Mesenchymal stem cell (in vitro differentiated cells and primary cell): ENCODE measurements at regions not wholly inside any gene's neighbourhood (a gene's known extent, or its start where the extent isn't known, plus 50 kb on each side); places are given as distances from the start of the nearest gene placed in this dataset.
A peak's percentile ranks its signal among the peaks of the same experiment; 100 is the strongest.

ENCODE experiments used
- DNase-seq: peaks from one replicate; pipeline ENCODE4 v3.0.0-alpha.2; 2013
- H2AFZ ChIP-seq: one replicate; pipeline ENCODE4 v1.6.1; 2013; ENCODE audit warnings: low read depth, mild to moderate bottlenecking, control low read depth, inconsistent platforms, low read length, moderate library complexity
- H2AK5ac ChIP-seq: 2 replicates; pipeline ENCODE4 v1.6.1; 2013; ENCODE audit warnings: low read length, moderate library complexity, mild to moderate bottlenecking, inconsistent platforms; ENCODE audit not compliant: severe bottlenecking
- H2BK120ac ChIP-seq: one replicate; pipeline ENCODE4 v1.6.1; 2013; ENCODE audit warnings: low read depth, mild to moderate bottlenecking, inconsistent platforms, low read length, moderate library complexity
- H2BK12ac ChIP-seq, 2 experiments: one replicate each; pipeline ENCODE4 v1.6.1; 2013; ENCODE audit warnings: inconsistent platforms in 2 of 2, low read length in 2 of 2, mild to moderate bottlenecking in 2 of 2, moderate library complexity in 2 of 2, control low read depth in 1 of 2
- H2BK15ac ChIP-seq: one replicate; pipeline ENCODE4 v1.6.1; 2013; ENCODE audit warnings: mild to moderate bottlenecking, low read depth, inconsistent platforms; ENCODE audit not compliant: poor library complexity, severe bottlenecking
- H2BK5ac ChIP-seq: 2 replicates; pipeline ENCODE4 v1.6.1; 2013; ENCODE audit warnings: low read depth, mild to moderate bottlenecking, low read length, control low read depth, inconsistent platforms; ENCODE audit not compliant: poor library complexity, severe bottlenecking
- H3K14ac ChIP-seq, 2 experiments: one replicate each; pipeline ENCODE4 v1.6.1; 2013; ENCODE audit warnings: inconsistent platforms in 2 of 2, low read length in 2 of 2, control low read depth in 1 of 2, mild to moderate bottlenecking in 1 of 2, moderate library complexity in 1 of 2
- H3K18ac ChIP-seq, 2 experiments: one replicate each; pipeline ENCODE4 v1.6.1; 2013; ENCODE audit warnings: inconsistent platforms in 2 of 2, low read length in 2 of 2, control low read depth in 1 of 2, low read depth in 1 of 2, mild to moderate bottlenecking in 1 of 2
- H3K23ac ChIP-seq, 2 experiments: one replicate each; pipeline ENCODE4 v1.6.1; 2013; ENCODE audit warnings: inconsistent platforms in 2 of 2, low read length in 2 of 2, mild to moderate bottlenecking in 2 of 2, moderate library complexity in 2 of 2, control low read depth in 1 of 2
- H3K27ac ChIP-seq: 2 replicates; pipeline ENCODE4 v1.5.1; 2013; ENCODE audit warnings: mild to moderate bottlenecking, moderate library complexity, low read length, control low read depth, inconsistent platforms; ENCODE audit not compliant: poor library complexity, severe bottlenecking
- H3K27me3 ChIP-seq, 2 experiments: 2 replicates each; pipeline versions ENCODE4 v1.6.1 to v1.7.0; 2013; ENCODE audit warnings: low read length in 2 of 2, mild to moderate bottlenecking in 2 of 2, moderate library complexity in 2 of 2, control low read depth in 1 of 2, inconsistent platforms in 1 of 2; ENCODE audit not compliant: control insufficient read depth in 1 of 2, insufficient read depth in 1 of 2
- H3K36me3 ChIP-seq, 2 experiments: 2 replicates each; pipeline versions ENCODE4 v1.6.1 to v1.7.0; 2013; ENCODE audit warnings: low read length in 2 of 2, control low read depth in 1 of 2, inconsistent platforms in 1 of 2, low read depth in 1 of 2, mild to moderate bottlenecking in 1 of 2; ENCODE audit not compliant: insufficient read depth in 2 of 2, control insufficient read depth in 1 of 2
- H3K4ac ChIP-seq, 2 experiments: one replicate each; pipeline ENCODE4 v1.6.1; 2013; ENCODE audit warnings: inconsistent platforms in 2 of 2, low read length in 2 of 2, mild to moderate bottlenecking in 2 of 2, moderate library complexity in 2 of 2, control low read depth in 1 of 2, low read depth in 1 of 2
- H3K4me1 ChIP-seq: 2 replicates; pipeline ENCODE4 v1.6.1; 2013; ENCODE audit warnings: low read depth, low read length, control low read depth; ENCODE audit not compliant: control insufficient read depth, insufficient read depth
- H3K4me2 ChIP-seq: 2 replicates; pipeline ENCODE4 v1.6.1; 2013; ENCODE audit warnings: low read length, mild to moderate bottlenecking, inconsistent platforms; ENCODE audit not compliant: poor library complexity, severe bottlenecking
- H3K4me3 ChIP-seq, 2 experiments: 2 replicates each; pipeline versions ENCODE4 v1.5.1 to v1.7.0; 2013; ENCODE audit warnings: low read length in 2 of 2, mild to moderate bottlenecking in 2 of 2, control low read depth in 1 of 2, low read depth in 1 of 2; ENCODE audit not compliant: insufficient read depth in 1 of 2
- H3K79me1 ChIP-seq: replicated peaks from 2 replicates; pipeline ENCODE4 v1.6.1; 2013; ENCODE audit warnings: mild to moderate bottlenecking, control low read depth, low read length, inconsistent platforms; ENCODE audit not compliant: poor library complexity, severe bottlenecking
- H3K9ac ChIP-seq: 2 replicates; pipeline ENCODE4 v1.7.0; 2013; ENCODE audit warnings: mild to moderate bottlenecking, low read length, moderate library complexity
- H3K9me3 ChIP-seq: 2 replicates; pipeline ENCODE4 v1.7.0; 2013; ENCODE audit warnings: mild to moderate bottlenecking, low read length; ENCODE audit not compliant: control insufficient read depth
- H4K8ac ChIP-seq: one replicate; pipeline ENCODE4 v1.6.1; 2013; ENCODE audit warnings: inconsistent platforms, mild to moderate bottlenecking, low read length, moderate library complexity
- H4K91ac ChIP-seq: one replicate; pipeline ENCODE4 v1.6.1; 2013; ENCODE audit warnings: mild to moderate bottlenecking, low read length, inconsistent platforms
- WGBS: methylation state at CpG from one replicate; pipeline ENCODE4 v1.1.7; 2013; ENCODE audit warnings: mixed read lengths; 5-methylcytosine and 5-hydroxymethylcytosine counted together

DNA sequence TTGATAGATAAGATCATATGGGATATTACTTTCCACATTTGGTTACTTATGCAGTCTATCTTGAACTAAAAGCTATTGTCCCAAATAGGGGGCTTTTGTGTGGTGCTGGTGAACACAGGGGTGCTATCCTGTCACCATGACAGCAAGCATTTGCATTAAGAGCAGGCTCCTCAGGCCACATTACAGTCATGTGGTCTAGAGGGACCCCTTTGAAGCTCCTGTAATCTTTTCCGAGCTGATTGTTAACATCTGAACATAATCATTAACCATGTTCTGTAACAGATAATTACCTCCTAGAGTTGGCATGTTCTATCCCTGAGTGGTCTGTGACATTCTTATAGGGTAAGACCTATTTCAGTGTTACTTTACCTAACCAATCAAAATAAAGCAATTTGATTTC lies 178.8 kb downstream of the KTN1 start:
- Histone ChIP-seq H2AK5ac (no peak overlapping the region), H2AFZ (no peak overlapping the region), H4K91ac (no peak overlapping the region), H3K18ac (no peak overlapping the region), H3K27me3 (no peaks in the 10 kb centered on the region), H3K79me1 (no peaks in the 10 kb centered on the region), H3K4me1 (peaks cover 4% of the 10 kb centered on the region), H3K27ac (peak overlapping the region; percentile 63), H3K9ac (no peak overlapping the region), H3K4ac (no peak overlapping the region), H3K36me3 (no peaks in the 10 kb centered on the region), H3K9me3 (no peaks in the 10 kb centered on the region), H2BK15ac (no peak overlapping the region), H3K4me2 (no peak overlapping the region), H2BK120ac (no peak overlapping the region), H2BK5ac (no peak overlapping the region), H2BK12ac (no peak overlapping the region), H4K8ac (no peak overlapping the region), H3K14ac (no peak overlapping the region), H3K23ac (no peak overlapping the region), H3K4me3 (no peak overlapping the region)
- 100% methylated on average over 1 of the region's 1 CpG for WGBS
- no peak for DNase-seq

- no peaks in the 10 kb centered on the region for H3K36me3 ChIP-seq
- no peaks in the 10 kb centered on the region for H3K27me3 ChIP-seq
- H3K4ac ChIP-seq: no peak overlapping the region
- no peak for DNase-seq
- no peak overlapping the region for H4K8ac ChIP-seq
- H3K14ac ChIP-seq: no peak overlapping the region
- H3K9me3 ChIP-seq: no peaks in the 10 kb centered on the region
- H3K9ac ChIP-seq: no peak overlapping the region
- 96% methylated on average over 14 of the region's 14 CpGs for WGBS
- no peak overlapping the region for H3K4me2 ChIP-seq
- peaks cover 2% of the 10 kb centered on the region for H3K4me1 ChIP-seq
- H3K18ac ChIP-seq: no peak overlapping the region
- no peak overlapping the region for H3K27ac ChIP-seq
- H3K23ac ChIP-seq: no peak overlapping the region
- H2BK120ac ChIP-seq: no peak overlapping the region
- H4K91ac ChIP-seq: no peak overlapping the region
- H2BK12ac ChIP-seq: no peak overlapping the region
- no peak overlapping the region for H2AK5ac ChIP-seq
- no peaks in the 10 kb centered on the region for H3K79me1 ChIP-seq
- no peak overlapping the region for H2AFZ ChIP-seq
- no peak overlapping the region for H3K4me3 ChIP-seq
- no peak overlapping the region for H2BK5ac ChIP-seq
- H2BK15ac ChIP-seq: no peak overlapping the region
Observed at GRCh38 chr14:55760789-55761566, 181.0 kb downstream of the KTN1 start.

- no peak overlapping the region for H2BK15ac ChIP-seq
- no peak overlapping the region for H3K4me3 ChIP-seq
- no peak overlapping the region for H3K18ac ChIP-seq
- H4K91ac ChIP-seq: no peak overlapping the region
- no peaks in the 10 kb centered on the region for H3K36me3 ChIP-seq
- no peak overlapping the region for H2BK120ac ChIP-seq
- WGBS: 97% methylated on average over 1 of the region's 1 CpG
- no peaks in the 10 kb centered on the region for H3K9me3 ChIP-seq
- no peak for DNase-seq
- no peak overlapping the region for H2AFZ ChIP-seq
- H2BK12ac ChIP-seq: no peak overlapping the region
- no peaks in the 10 kb centered on the region for H3K79me1 ChIP-seq
- peaks cover 1% of the 10 kb centered on the region for H3K4me1 ChIP-seq
- H2BK5ac ChIP-seq: no peak overlapping the region
- no peaks in the 10 kb centered on the region for H3K27me3 ChIP-seq
- H3K23ac ChIP-seq: no peak overlapping the region
- H3K4ac ChIP-seq: no peak overlapping the region
- no peak overlapping the region for H3K9ac ChIP-seq
- no peak overlapping the region for H3K27ac ChIP-seq
- no peak overlapping the region for H4K8ac ChIP-seq
- peak overlapping the region; percentile 69 for H2AK5ac ChIP-seq
- H3K4me2 ChIP-seq: no peak overlapping the region
- no peak overlapping the region for H3K14ac ChIP-seq
Observed at GRCh38 chr14:55761651-55762050, 181.6 kb downstream of the KTN1 start.

- Histone ChIP-seq H3K27ac (no peak overlapping the region), H2BK120ac (no peak overlapping the region)
- WGBS: 54% methylated on average over 3 of the region's 5 CpGs
Observed at GRCh38 chr14:55762595-55763232, 182.7 kb downstream of the KTN1 start.

More at GRCh38 chr14:55762595-55763232, 182.7 kb downstream of the KTN1 start:
- Histone ChIP-seq H2BK15ac (no peak overlapping the region), H3K27me3 (no peaks in the 10 kb centered on the region), H3K18ac (no peak overlapping the region), H3K4me3 (no peak overlapping the region), H4K8ac (no peak overlapping the region), H3K79me1 (no peaks in the 10 kb centered on the region), H2BK5ac (no peak overlapping the region), H2AFZ (no peak overlapping the region), H4K91ac (no peak overlapping the region), H3K14ac (no peak overlapping the region), H3K9me3 (no peaks in the 10 kb centered on the region), H3K4me1 (peaks cover 1% of the 10 kb centered on the region), H2AK5ac (peak overlapping the region; percentile 64), H2BK12ac (no peak overlapping the region), H3K9ac (no peak overlapping the region), H3K23ac (no peak overlapping the region), H3K4ac (no peak overlapping the region), H3K36me3 (no peaks in the 10 kb centered on the region), H3K4me2 (no peak overlapping the region)
- no peak for DNase-seq
